ENCODE measurements at regions not wholly inside any gene's neighbourhood (a gene's known extent, or its start where the extent isn't known, plus 50 kb on each side); places are given as distances from the start of the nearest gene placed in this dataset.

DNA sequence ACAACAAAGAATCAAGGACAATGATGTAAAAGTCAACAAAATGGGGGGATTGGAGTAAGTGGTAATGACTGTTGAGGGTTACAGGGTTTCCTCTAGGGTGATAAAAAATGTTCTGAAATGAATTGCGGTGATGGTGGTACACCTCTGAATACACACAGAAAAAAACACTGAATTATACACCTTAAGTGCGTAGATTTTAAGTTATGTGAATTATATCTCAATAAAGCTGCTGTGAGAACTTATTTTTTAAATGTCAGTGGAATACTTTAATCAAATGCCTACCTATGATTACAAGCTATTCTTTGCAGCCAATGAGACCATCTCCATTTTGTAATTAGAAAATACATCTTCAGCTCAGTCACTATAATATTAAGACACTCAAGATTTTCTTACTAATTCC, 53.5 kb downstream of the ZNF608 start:
- DNase-seq (ENCODE audit: low read depth), result no peak

DNA sequence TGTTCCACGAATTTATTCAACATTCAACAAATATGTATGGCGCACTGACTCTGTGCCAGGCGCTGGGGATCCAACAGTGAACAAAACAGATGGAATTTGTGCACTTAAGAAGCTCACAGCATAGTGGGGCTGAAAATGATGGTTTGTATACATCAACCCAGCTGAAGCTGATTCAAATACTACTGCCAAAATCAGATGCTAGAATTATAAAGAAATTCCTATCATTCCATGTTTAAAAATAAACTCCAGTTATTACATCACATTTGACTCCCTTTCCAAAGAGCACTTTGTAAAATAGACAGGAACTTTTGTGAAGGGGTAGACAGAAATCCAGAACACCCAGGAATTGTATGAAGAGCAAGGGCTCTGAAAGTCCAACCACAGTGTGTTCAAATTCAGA, 54.1 kb downstream of the ZNF608 start:
- DNase-seq (ENCODE audit: low read depth), result no peak

DNA sequence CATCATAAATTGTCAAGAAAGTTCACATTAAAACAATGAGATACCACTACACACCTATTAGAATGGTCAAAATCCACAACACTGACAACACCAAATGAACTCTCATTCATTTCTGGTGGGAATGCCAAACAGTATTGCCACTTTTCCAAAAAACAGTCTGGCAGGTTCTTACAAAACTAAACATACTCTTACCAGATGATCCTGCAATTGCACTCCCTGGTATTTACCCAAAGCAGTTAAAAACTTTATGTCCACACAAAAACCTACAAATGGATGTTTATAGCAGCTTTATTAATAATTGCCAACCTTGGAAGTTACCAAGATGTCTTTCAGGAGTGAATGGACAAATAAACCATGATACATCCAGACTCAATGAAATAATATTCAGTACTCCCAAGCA, 56.8 kb downstream of the ZNF608 start:
- no peak for DNase-seq (ENCODE audit: low read depth)

DNA sequence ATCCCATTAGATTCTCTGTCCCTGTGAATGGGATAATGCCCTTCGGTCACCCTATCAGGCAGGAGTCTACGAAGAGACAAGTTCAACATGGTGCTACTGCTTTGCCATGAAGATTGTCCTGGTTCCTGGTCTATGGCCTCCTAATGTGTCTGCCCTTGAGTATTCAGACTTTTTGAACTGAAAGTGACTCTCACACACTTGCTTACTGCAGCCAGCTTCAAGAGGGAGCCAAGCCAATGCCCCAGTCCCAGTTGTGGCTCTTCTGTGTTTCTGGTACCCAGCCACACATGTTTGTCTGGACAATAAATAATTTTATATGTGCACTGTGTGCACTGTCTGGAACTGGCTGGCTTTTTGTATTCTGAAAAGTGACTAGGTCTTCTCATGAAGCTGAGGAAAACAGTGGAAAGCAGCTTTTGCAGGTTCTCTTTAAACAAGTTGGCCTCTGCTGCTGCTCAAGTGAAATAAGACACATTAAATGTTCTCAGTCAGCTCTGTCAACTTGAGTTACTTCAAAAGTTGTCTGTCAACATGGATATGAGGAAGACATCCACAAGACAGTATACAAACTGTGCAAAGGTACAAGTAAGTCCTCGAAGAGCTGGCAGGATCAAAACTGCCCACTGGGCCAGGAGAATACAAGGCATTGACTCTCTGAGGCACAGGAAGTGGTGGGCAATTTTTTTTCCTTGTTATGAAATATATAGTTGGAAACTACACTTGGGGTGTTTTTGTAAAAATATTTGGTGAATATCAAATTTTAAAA, 60.0 kb downstream of the ZNF608 start:
- DNase-seq (ENCODE audit: low read depth), result no peak

DNA sequence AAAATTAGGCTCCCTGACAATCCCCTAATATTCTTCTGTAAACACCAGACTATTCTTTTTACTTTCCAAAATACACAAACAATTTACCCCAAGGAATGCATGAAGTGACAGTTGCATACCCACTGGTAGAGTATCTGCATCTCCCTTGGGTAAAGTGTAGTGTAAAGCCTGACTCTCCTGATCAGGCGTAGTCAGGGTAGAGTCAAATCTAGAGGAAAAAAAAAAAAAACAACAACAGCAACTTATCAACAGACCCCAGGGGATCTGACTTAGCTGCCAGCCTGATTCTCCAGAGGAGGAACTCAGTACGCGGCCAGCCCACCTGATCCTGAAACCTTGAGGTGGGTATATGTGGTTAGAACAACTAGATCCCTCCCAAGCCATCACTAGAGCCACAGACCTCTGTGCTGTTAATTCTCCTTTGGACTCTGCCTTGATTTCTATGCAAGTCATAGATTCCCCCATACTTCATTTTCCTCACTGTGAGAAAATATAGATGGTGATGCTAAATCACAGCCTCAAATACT, 61.0 kb downstream of the ZNF608 start:
- DNase-seq (ENCODE audit: low read depth), result no peak

DNA sequence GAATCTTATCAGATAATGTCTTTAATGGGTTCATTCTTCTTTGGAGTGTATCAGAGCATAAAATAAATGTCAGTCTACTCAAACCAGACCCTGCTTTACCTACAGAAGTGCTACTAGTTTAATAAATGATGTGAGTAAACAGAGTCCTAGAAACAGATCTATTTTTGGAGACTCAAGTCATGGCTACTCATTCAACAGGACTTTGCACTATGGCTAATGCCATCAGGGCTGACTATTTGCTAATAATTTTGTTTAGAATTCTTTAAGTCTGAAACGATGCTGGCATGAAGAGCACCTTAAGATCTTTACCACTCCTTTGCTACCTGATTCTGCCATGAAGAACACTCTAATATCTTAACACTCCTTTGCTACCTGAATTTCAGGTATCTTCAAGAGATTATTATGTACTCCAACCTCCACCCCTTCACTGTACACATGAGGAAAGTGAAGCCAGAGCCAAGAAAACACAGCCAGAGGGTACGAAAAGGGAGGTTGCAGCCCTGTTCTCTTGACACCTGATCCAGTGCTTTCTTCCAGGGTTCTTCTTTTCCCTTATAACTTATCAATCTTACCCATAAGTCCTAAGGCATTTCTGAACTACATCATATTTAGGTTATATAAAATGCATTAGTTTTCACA, 62.4 kb downstream of the ZNF608 start:
- no peak for DNase-seq (ENCODE audit: low read depth)

DNA sequence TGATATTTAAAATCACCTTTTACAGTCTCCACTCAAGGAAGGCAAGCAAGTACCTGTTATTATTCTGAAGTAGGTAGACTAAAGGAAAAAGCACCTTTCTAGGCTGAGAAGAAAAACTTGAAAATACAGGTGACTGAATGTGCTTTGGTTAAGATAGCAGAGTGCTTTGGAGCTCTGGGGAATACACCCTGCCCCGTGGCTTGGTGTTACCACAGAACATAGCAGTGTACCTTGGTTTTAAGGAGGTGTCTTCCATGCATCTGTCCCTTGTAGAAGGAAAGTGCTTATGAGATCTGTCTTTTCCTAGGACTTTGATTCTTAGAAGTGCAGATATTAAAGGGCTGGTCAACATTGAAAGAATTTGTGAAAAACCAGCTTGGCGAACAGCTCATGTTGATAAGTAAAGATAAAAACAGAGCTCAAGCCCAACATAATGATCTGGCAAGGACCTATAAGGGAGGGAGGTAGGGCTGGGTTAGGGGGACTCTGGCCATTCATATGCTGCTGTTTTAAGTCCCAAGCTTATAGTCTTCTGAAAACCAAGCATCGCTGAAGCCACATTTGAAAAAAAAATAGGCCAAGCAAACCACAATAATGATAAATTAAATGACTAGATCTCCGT, 66.8 kb downstream of the ZNF608 start:
- DNase-seq (ENCODE audit: low read depth), result no peak

DNA sequence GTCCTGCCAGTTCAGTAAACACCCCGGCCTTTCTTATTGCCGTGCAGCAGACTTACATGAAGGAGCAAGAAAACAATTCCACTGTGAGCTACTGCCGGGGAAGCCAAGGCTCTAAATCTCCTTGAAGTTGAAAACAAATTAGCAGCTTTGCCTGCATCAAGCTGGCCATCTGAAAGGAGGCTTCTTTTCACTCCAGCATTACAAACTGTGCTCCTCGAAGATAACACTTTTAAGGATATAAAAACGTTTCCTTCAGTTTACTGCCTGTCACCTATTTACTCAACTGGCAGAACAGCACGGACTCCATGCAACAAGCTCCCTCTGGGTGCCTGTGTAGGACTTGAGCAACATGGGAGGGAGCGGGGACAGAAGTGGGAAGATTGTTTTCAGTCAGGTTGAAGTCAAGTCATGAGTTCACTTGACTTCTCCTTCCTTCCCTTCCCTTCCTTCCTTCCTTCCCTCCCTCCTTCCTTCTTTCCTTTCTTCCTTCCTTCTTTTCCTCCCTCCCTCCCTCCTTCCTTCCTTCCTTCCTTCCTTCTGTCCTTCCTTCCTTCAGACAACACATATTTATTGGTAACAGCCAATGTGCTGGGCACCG, 67.4 kb downstream of the ZNF608 start:
- DNase-seq (ENCODE audit: low read depth), result no peak

DNA sequence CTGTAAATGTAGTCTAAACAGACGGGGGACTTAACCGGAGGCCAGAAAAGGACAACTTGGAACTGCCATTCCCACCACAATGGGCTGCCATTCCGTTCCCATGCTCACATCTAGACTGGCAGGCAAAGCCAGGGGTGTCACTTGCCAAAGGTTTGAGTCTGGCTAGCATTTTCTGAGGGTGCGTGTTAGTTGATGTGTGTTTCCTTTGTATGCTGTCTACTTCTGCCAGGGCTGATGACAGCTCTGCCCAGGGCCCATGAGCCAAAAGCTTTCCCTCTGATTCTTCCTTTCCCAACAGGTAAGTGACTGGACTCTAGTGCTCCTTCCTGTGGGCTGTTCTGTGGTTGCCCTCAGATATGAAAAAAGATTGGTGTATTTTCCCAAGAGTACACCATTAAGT, 68.0 kb downstream of the ZNF608 start:
- DNase-seq (ENCODE audit: low read depth), result no peak

DNA sequence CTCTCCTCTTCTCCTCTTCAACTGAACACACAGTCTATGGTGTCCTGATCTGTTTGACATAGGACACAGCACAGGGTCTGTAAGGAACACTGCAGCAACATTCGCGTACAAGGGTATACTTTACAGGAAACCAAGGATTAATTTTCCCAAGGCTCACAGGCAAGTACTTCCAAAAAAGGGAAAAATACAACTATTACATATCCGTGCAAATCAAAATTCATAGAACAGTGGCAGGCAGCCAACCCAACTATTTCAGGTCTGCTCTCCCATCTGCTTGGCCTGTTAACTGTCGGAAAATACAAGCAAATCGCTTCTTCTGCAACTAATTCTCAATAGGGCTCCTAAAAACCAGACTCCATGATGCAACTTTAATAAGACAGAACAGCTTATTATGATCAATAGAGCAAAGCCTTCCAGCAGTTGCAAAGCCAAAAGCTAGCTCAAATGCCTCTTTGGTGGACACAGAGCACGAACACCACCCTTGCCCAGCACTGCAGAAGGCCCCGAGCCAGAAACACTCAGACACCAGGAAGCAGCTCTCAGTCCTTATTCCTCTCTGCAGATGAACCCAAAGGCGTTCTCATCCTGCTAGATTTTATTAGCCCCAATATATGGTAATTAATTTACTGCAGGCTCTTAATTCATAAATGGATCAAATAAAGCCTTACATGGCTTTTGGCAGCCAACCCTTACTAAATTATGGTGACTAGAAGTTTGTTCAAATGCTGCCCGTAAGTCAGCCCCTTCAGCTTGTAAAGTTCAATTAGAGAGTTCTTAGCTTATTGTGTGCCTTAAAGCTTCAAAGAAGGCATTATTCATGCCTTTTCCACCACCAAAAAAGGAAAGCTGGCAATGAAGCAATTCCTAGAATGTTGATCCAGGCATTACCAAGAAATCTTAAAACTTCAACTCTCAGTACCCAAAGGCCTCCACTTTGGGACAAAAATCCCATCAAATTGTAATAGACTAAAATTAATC, 68.8 kb downstream of the ZNF608 start:
- no peak for DNase-seq (ENCODE audit: low read depth)

DNA sequence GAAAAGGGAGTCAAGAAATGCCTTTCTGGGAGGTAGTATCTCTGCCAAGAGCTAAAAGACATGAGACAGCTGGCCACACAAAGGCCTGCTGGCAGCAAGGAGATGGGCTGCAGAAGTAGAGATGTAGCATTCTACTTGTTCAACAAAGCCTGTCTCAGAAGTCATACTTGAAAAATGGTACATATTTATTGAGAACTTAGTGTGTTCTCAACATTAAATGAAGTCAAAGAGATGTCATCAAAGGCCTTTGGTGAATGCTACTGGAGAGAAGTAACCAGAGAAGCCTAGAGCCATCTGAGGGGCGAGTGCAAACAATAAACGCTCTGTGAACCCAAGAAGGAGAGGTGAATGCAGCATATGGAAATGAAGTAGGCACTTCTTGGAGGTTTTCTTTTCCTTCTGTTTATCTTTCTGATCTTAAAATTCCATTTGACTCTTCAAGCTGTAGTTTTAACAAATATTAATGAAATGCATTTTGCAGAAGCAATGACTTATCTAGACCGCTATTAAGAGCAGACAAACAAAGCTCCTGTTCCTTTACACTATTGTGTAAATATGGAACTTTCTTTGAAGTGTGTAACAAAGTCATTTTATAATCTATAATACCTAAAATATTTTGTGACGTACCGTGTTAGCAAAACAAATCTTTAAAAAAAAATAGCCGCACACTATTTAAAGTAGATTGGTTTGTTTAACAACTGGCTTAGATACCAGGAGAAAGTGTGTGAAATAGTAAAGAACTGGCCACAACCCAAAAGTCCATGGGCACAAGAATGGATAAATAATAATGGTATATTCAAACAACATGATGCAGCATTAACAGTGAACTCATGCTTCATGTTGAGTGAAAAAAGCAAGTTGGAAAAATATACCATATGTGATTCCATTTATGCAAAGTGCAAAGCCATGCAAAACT, 70.2 kb downstream of the ZNF608 start:
- no peak for DNase-seq (ENCODE audit: low read depth)

DNA sequence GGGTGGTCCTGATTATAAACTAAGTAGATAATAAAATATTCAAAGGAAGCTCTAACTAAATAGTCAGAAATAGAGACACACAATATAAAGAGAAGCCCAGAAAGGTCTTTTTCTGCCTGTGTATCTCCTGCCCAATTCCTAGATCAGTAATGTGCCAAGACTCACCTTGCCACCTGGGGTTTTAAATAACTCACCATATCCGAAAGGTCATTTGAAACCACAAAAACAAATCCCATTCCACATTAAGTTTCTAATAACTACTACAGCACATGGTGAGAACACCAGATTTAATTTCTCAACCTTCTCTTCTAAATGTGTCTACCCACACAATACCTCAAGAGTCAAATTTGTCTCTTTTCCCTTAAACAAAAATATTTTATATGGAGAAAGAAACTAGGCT, 75.2 kb downstream of the ZNF608 start:
- no peak for DNase-seq (ENCODE audit: low read depth)

DNA sequence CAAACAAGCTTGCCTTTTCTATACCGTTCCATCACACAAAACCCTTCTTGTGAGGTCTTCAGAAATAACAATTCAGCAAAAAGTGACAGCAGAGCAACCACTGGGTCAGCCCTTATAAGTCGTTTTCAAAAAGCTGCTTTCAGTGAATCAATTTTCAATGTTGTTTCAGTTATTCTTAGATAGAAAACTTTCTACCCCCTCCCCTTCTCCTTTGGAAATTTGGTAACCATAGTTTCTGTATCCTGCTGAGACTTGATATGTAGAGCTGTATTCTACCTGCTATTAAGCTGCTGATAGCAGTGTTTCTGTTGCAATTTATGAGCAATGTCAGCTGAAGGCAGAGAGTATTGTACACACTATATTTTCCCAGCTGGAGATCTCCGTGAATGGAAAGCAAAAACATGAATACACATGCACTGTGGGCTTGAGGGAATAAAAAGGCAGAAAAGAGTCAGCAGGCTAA, 75.7 kb downstream of the ZNF608 start:
- DNase-seq (ENCODE audit: low read depth), result no peak

DNA sequence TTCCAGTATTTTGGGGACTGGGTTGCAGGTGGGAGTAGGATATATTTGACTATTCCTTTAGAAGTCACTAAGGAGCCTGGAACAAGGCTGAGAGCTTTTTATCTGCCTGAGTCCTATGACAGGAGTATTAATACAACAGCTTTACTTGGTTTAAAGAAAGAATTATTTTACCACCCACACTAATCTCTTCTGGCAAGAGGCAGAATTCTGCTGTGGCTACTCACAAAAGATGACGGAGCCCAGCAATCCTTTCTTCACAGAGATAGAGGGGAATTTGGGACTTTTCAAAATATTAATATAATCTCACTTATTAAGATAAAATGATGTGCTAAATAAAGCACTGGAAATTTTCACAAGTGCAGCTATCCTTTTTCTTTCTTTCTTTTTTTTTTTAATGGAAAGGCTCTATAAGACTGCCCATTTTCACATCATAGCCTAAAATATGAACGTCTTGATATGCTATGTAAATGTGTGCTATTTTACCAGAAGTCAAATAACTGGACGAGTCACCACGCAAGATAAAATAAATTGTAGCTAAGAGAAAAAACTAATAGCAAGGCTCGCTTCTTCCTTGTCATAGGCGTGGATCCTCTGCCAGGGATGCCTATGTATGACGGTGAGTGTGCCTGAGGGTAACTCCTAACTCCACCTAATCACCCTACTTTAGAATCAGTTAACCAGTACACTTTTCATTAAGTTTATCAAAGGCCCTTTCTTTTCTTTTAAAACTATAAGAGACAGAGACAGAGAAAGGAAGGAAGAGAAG, 76.3 kb downstream of the ZNF608 start:
- no peak for DNase-seq (ENCODE audit: low read depth)

DNA sequence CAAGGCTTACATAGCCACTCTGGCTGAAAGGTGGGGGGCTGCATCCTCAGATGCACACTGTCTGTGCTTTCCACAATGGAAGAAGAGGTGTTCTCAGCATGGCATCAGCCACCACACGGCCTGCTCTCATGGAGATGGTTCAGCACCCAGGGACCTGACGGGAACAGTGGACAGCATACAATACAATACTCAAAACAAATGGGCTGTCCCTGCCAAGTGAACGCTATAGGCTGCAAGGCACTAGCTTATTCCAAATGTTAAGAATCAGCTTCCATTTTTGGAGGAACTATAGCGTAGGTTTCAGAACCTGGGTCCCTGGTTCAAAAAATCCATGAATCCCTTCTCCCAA, 77.2 kb downstream of the ZNF608 start:
- no peak for DNase-seq (ENCODE audit: low read depth)

DNA sequence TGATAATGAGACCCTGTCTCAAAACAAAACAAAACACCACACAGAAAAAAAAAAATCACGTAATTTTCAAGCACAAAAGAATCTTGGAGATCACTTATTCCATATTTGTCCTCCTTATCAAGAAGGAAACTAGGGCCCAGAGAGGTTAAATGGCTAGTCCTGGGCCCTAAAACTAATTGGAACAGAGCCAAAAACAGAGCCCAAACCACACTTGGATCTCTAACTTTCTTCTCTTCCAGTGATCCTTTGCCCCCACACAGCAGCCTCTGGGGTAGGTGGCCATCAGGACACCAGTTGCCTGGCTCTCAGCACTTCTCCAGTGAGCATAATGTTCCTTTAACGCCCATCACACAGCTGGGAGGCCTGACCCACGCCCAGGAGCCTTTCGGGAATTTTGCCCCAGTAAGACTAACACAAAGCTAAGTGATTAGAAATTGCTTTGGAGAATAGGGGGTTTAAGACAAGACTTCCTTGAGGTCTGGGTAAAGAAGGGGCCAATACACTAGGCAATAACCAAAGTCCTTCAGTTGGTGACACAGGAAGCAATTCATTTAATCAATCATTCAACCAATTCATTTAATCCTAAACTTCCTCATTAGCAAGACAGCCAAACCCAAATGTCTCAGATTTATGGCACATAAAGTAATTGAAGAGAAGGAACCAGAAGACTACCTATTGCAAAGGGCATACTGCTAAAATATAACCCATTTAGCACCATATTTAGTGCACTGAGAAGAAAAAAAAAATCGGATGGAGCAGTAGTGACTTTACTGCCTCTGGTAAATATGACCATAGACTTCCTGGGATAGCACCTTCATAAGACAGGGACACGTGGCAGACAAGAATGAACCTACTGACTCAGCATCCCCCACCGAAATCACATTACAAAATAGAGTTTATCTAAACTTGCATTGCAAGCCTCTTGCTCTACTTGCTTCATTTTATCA, 77.8 kb downstream of the ZNF608 start:
- no peak for DNase-seq (ENCODE audit: low read depth)

DNA sequence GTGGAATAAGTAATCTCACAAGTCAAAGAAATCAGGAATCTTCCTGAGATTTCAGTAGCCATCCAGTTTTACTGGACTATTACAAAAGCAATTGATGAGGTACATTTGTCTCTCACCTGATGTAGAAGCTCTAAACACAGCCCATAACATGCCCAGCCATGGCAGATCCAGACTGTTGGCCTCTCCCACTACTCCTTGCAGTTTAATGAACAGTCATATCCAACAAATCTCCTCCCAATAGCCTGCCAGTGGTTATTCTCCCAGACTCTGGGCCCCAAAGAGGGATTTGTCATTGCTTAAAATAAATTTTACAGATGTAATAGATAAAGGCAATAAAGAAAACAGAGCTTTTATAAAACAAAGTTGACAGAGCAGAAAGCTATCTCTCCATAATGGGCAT, 80.8 kb downstream of the ZNF608 start:
- no peak for DNase-seq (ENCODE audit: low read depth)

DNA sequence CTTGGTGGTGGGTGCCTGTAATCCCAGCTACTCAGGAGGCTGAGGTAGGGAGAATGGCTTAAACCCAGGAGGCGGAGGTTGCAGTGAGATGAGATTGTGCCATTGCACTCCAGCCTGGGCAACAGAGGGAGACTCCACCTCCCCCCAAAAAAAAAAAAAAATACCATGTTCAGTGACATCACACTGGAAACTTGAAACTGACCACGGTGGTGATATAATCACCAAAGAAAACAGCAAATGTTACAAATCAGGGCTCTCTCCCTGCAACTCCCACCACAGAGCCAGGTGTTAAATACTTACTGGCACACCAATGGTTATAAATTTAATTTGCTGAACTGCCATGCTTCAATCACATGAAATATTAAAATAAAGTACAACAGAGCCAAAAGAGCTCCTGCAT, 81.4 kb downstream of the ZNF608 start:
- no peak for DNase-seq (ENCODE audit: low read depth)

DNA sequence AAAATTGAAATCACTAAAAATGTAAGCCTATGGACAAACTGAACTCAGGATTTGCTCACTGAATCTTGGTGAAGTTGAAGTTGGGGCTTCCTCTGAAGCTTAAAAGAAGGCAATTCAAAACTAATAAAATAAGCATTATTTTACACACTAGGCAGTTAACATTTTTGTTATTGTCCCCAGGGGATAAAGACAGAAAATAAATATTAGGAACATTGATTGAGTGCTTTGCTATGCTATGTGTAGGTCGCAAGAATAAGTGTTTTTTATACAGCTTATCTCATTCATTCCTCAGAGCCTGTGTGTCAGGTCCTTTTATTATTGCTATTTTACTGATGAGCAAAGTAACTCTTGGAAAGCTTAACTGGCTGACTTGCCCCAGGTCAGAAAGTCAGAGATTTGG, 82.2 kb downstream of the ZNF608 start:
- DNase-seq (ENCODE audit: low read depth), result no peak

Measured in T follicular helper cell (primary cell).